GM06990 (cell line): ENCODE measurements at regions not wholly inside any gene's neighbourhood (a gene's known extent, or its start where the extent isn't known, plus 50 kb on each side); places are given as distances from the start of the nearest gene placed in this dataset.
"Not testable (repeated sequence)": the region's sequence is repeated elsewhere in the genome, so short reads cannot be mapped to it uniquely, and the experiment has no call there.

ENCODE experiments used
- DNase-seq: peaks from one replicate; pipeline ENCODE4 v3.0.0-alpha.2; 2011; ENCODE audit not compliant: insufficient read length; ENCODE audit errors: extremely low read depth
- H3K27me3 ChIP-seq: replicated peaks from 2 replicates; pipeline ENCODE4 v1.6.0; 2011; ENCODE audit warnings: low read length; ENCODE audit not compliant: control insufficient read depth, insufficient read depth
- H3K36me3 ChIP-seq: 2 replicates; pipeline ENCODE4 v1.5.1; 2011; ENCODE audit warnings: low read length; ENCODE audit not compliant: control insufficient read depth, insufficient read depth
- H3K4me3 ChIP-seq: replicated peaks from 2 replicates; pipeline ENCODE4 v1.5.1; 2011; ENCODE audit warnings: low read depth, mild to moderate bottlenecking, control low read depth, low read length
- TF ChIP-seq, protein P1 (sequence below): IDR thresholded peaks from 2 replicates; pipeline ENCODE4 v1.5.1; 2011; ENCODE audit warnings: low read length, control low read depth, mild to moderate bottlenecking, inconsistent platforms; ENCODE audit not compliant: insufficient read depth, poor library complexity, severe bottlenecking

DNA sequence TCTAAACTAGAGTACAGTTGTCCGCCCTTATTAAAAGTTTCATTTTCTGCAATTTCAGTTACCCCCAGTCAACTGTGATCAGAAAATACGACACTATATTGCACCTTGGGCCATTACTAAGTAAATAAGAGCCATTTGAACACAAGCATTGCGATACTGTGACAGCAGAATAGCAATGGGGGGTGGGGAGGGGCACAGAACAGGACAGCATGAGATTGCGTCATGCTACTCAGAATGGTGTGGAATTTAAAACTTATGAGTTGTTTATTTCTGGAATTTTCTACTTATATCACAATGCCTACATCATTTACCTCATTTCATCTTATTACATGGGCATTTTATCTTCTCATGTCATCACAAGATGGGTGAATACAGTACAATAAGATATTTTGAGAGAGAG is 166.3 kb downstream of the MANEA start:
- TF ChIP-seq, protein P1, sequence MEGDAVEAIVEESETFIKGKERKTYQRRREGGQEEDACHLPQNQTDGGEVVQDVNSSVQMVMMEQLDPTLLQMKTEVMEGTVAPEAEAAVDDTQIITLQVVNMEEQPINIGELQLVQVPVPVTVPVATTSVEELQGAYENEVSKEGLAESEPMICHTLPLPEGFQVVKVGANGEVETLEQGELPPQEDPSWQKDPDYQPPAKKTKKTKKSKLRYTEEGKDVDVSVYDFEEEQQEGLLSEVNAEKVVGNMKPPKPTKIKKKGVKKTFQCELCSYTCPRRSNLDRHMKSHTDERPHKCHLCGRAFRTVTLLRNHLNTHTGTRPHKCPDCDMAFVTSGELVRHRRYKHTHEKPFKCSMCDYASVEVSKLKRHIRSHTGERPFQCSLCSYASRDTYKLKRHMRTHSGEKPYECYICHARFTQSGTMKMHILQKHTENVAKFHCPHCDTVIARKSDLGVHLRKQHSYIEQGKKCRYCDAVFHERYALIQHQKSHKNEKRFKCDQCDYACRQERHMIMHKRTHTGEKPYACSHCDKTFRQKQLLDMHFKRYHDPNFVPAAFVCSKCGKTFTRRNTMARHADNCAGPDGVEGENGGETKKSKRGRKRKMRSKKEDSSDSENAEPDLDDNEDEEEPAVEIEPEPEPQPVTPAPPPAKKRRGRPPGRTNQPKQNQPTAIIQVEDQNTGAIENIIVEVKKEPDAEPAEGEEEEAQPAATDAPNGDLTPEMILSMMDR: no peak
- Histone ChIP-seq H3K4me3 (no peak overlapping the region), H3K36me3 (no peaks in the 10 kb centered on the region), H3K27me3 (no peaks in the 10 kb centered on the region)
- no peak for DNase-seq

DNA sequence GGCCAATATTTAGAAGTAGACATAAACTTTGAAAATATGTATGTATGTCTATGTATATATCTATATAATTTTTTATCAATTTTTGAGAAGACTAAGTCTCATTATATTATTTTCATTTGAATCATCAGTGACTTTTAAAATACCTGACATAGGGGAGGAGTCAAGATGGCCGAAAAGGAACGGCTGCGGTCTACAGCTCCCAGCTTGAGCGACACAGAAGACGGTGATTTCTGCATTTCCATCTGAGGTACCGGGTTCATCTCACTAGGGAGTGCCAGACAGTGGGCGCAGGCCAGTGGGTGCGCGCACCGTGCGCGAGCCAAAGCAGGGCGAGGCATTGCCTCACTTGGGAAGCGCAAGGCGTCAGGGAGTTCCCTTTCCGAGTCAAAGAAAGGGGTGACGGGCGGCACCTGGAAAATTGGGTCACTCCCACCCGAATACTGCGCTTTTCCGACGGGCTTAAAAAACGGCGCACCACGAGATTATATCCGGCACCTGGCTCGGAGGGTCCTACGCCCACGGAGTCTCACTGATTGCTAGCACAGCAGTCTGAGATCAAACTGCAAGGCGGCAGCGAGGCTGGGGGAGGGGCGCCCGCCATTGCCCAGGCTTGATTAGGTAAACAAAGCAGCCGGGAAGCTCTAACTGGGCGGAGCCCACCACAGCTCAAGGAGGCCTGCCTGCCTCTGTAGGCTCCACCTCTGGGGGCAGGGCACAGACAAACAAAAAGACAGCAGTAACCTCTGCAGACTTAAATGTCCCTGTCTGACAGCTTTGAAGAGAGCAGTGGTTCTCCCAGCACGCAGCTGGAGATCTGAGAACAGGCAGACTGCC is 181.1 kb downstream of the MANEA start:
- not testable (repeated sequence) for DNase-seq, H3K27me3 ChIP-seq, H3K36me3 ChIP-seq, H3K4me3 ChIP-seq

DNA sequence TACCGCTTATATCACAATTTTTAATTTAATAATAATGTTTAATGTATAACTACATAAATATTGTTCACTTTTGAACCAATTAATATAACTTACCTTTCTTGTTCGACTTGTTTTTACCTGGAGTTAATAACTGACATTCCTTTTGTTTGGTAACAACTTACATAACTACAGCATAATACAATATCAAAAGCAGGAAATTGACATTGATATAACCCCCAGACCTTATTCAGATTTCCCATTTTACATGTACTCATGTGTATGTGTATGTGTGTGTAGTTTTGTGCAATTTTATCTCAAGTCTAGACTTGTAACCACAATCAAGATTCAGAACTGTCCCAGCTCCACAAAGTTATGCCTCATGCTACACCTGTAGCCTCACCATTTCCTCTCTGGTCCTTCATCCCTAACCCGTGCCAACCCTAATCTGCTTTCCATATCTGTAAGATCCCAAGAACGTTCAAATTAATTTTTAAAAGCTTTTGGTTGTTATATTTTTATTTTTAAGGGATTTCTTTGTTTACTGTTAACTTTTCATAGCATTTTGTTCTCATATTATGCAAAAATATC is 190.6 kb downstream of the MANEA start:
- DNase-seq: no peak
- no peak overlapping the region for H3K4me3 ChIP-seq
- no peaks in the 10 kb centered on the region for H3K36me3 ChIP-seq
- TF ChIP-seq, protein P1: no peak
- H3K27me3 ChIP-seq: no peaks in the 10 kb centered on the region

DNA sequence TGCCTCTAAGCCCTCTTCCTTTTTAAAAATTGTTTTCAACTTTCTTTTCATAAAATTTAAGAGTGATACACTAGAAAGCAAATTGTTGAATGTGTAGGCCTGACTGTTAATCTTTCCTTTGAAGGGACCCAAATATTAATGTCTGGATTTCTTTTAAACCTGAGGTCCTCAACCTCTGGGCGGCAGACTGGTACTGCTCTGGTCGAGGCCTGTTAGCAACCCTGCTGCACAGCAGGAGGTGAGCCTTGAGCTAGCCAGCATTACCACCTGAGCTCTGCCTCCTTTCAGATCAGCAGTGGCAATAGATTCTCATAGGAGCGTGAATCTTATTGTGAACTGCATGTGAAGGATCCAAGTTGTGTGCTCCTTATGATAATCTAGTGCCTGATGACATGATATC is 191.2 kb downstream of the MANEA start:
- DNase-seq: no peak
- TF ChIP-seq, protein P1: peak; percentile 8
- Histone ChIP-seq H3K4me3 (no peak overlapping the region), H3K36me3 (no peaks in the 10 kb centered on the region), H3K27me3 (no peaks in the 10 kb centered on the region)

DNA sequence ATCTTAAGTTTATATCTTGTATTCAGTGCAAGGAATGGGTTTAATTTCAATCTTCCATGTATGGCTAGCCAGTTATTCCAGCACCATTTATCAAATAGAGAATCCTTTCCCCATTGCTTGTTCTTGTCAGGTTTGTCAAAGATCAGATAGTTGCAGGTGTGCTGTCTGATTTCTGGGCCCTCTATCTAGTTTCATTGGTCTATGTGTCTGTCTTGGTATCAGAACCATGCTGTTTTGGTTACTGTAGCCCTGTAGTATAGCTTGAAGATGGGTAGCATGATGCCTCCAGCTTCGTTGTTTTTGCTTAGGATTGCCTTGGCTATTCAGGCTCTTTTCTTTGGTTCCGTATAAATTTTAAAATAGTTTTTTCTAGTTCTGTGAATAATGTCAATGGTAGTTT is 200.0 kb downstream of the MANEA start:
- no peaks in the 10 kb centered on the region for H3K36me3 ChIP-seq
- no peaks in the 10 kb centered on the region for H3K27me3 ChIP-seq
- no peak for DNase-seq
- TF ChIP-seq, protein P1: no peak
- H3K4me3 ChIP-seq: no peak overlapping the region

DNA sequence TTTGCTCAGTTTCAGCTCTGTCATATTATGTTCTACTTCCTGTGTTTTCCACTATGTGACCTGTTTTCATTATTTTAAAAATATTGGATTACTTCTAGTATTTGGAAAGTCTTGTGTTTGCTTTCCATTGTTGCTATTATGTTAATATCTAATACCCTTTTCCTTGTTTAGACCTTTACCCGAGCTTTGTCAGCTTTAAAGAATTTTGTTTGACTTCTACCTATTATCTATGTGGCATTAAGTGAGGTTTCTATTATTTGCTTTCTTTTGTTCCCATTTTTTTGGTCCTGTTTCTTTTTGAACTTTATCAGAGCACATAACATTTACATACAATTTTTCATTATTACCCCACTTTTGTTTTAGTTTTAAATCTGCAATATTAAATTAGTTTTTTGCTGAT is 202.7 kb downstream of the MANEA start:
- H3K4me3 ChIP-seq: no peak overlapping the region
- no peak for DNase-seq
- no peaks in the 10 kb centered on the region for H3K27me3 ChIP-seq
- TF ChIP-seq, protein P1: no peak
- H3K36me3 ChIP-seq: no peaks in the 10 kb centered on the region
